HepG2 (cell line): ENCODE measurements at regions not wholly inside any gene's neighbourhood (a gene's known extent, or its start where the extent isn't known, plus 50 kb on each side); places are given as distances from the start of the nearest gene placed in this dataset.

ENCODE experiments used
- CEBPG ChIP-seq: IDR thresholded peaks from 2 replicates; pipeline ENCODE4 v1.6.1; 2016
- CENPX ChIP-seq: sonication (generic); formaldehyde crosslinking; IDR thresholded peaks from 2 replicates; pipeline ENCODE4 v1.9.0; 2021; ENCODE audit warnings: mild to moderate bottlenecking, missing genetic modification reagents, moderate library complexity
- GLI4 ChIP-seq: sonication (generic); formaldehyde crosslinking; IDR thresholded peaks from 2 replicates; pipeline ENCODE4 v1.5.1; 2020; ENCODE audit warnings: missing genetic modification reagents, mild to moderate bottlenecking, moderate library complexity, borderline replicate concordance
- KAT7 ChIP-seq: IDR thresholded peaks from 2 replicates; pipeline ENCODE4 v1.6.1; 2018; ENCODE audit warnings: borderline replicate concordance, missing compliant biosample characterization
- MIXL1 ChIP-seq: IDR thresholded peaks from 2 replicates; pipeline ENCODE4 v1.6.1; 2016
- MTA1 ChIP-seq: sonication (generic); formaldehyde crosslinking; IDR thresholded peaks from 2 replicates; pipeline ENCODE4 v1.4.0; 2020; ENCODE audit warnings: missing genetic modification reagents, mild to moderate bottlenecking, borderline replicate concordance
- MTF2 ChIP-seq: sonication (generic); formaldehyde crosslinking; IDR thresholded peaks from 2 replicates; pipeline ENCODE4 v1.5.0; 2020; ENCODE audit warnings: missing genetic modification reagents, borderline replicate concordance
- NBN ChIP-seq: fragments of 450-650 bp; conservative IDR thresholded peaks from 2 replicates; pipeline ENCODE4 v1.6.1; 2017
- NFYB ChIP-seq: sonication (generic); formaldehyde crosslinking; IDR thresholded peaks from 2 replicates; pipeline ENCODE4 v1.4.0; 2020; ENCODE audit warnings: missing genetic modification reagents
- NR1H2 ChIP-seq: sonication (generic); formaldehyde crosslinking; IDR thresholded peaks from 2 replicates; pipeline ENCODE4 v1.8.1; 2022; ENCODE audit warnings: low read depth, missing genetic modification reagents, borderline replicate concordance
- NR2F2 ChIP-seq: IDR thresholded peaks from 2 replicates; pipeline ENCODE4 v1.6.1; 2012; ENCODE audit warnings: low read depth, inconsistent platforms, borderline replicate concordance
- PITX1 ChIP-seq: sonication (generic); formaldehyde crosslinking; IDR thresholded peaks from 2 replicates; pipeline ENCODE4 v1.5.1; 2020; ENCODE audit warnings: mild to moderate bottlenecking, missing genetic modification reagents
- POGZ ChIP-seq: sonication (generic); formaldehyde crosslinking; IDR thresholded peaks from 2 replicates; pipeline ENCODE4 v1.4.0; 2020; ENCODE audit warnings: mild to moderate bottlenecking, missing genetic modification reagents
- SALL1 ChIP-seq: sonication (generic); formaldehyde crosslinking; IDR thresholded peaks from 2 replicates; pipeline ENCODE4 v1.8.0; 2022; ENCODE audit warnings: mild to moderate bottlenecking, missing genetic modification reagents
- SIX1 ChIP-seq: sonication (generic); formaldehyde crosslinking; IDR thresholded peaks from 2 replicates; pipeline ENCODE4 v1.4.0; 2020; ENCODE audit warnings: missing genetic modification reagents, borderline replicate concordance
- SMAD3 ChIP-seq: sonication (generic); formaldehyde crosslinking; IDR thresholded peaks from 2 replicates; pipeline ENCODE4 v1.4.0; 2020; ENCODE audit warnings: missing genetic modification reagents
- YY1 ChIP-seq: IDR thresholded peaks from 2 replicates; pipeline ENCODE4 v1.6.1; 2011; ENCODE audit warnings: low read length, low read depth, moderate library complexity, mild to moderate bottlenecking; ENCODE audit not compliant: insufficient read depth, insufficient replicate concordance
- ZFP1 ChIP-seq: IDR thresholded peaks from 2 replicates; pipeline ENCODE4 v1.6.1; 2016
- ZNF224 ChIP-seq: sonication (generic); formaldehyde crosslinking; IDR thresholded peaks from 2 replicates; pipeline ENCODE4 v1.5.0; 2020; ENCODE audit warnings: mild to moderate bottlenecking, missing genetic modification reagents
- ZNF24 ChIP-seq: fragments of 450-650 bp; IDR thresholded peaks from 2 replicates; pipeline ENCODE4 v1.6.1; 2017; ENCODE audit warnings: antibody characterized with exemption, mild to moderate bottlenecking
- ZNF414 ChIP-seq: sonication (generic); formaldehyde crosslinking; IDR thresholded peaks from 2 replicates; pipeline ENCODE4 v1.5.0; 2020; ENCODE audit warnings: missing genetic modification reagents
- ZNF570 ChIP-seq: sonication (generic); formaldehyde crosslinking; IDR thresholded peaks from 2 replicates; pipeline ENCODE4 v1.4.0; 2020; ENCODE audit warnings: mild to moderate bottlenecking, missing genetic modification reagents, borderline replicate concordance
- ZNF709 ChIP-seq: sonication (generic); formaldehyde crosslinking; IDR thresholded peaks from 2 replicates; pipeline ENCODE4 v1.5.0; 2020; ENCODE audit warnings: mild to moderate bottlenecking, missing genetic modification reagents
- ZNF816 ChIP-seq: sonication (generic); formaldehyde crosslinking; IDR thresholded peaks from 2 replicates; pipeline ENCODE4 v1.8.0; 2022; ENCODE audit warnings: missing genetic modification reagents, mild to moderate bottlenecking, borderline replicate concordance
- ZSCAN12 ChIP-seq: sonication (generic); formaldehyde crosslinking; IDR thresholded peaks from 2 replicates; pipeline ENCODE4 v1.9.0; 2021; ENCODE audit warnings: mild to moderate bottlenecking, missing genetic modification reagents
- ZSCAN31 ChIP-seq: sonication (generic); formaldehyde crosslinking; IDR thresholded peaks from 2 replicates; pipeline ENCODE4 v1.5.0; 2020; ENCODE audit warnings: low read depth, mild to moderate bottlenecking, missing genetic modification reagents
- TF ChIP-seq, protein P1 (sequence below): sonication (generic); formaldehyde crosslinking; IDR thresholded peaks from 2 replicates; pipeline ENCODE4 v1.5.0; 2020; ENCODE audit warnings: mild to moderate bottlenecking, low read depth, missing genetic modification reagents, borderline replicate concordance
- TF ChIP-seq, protein P2 (sequence below): sonication (generic); formaldehyde crosslinking; IDR thresholded peaks from 2 replicates; pipeline ENCODE4 v1.4.0; 2020; ENCODE audit warnings: missing genetic modification reagents
- TF ChIP-seq, protein P3 (sequence below): IDR thresholded peaks from 2 replicates; pipeline ENCODE4 v1.6.1; 2016; ENCODE audit warnings: missing compliant biosample characterization, missing genetic modification reagents, borderline replicate concordance

DNA sequence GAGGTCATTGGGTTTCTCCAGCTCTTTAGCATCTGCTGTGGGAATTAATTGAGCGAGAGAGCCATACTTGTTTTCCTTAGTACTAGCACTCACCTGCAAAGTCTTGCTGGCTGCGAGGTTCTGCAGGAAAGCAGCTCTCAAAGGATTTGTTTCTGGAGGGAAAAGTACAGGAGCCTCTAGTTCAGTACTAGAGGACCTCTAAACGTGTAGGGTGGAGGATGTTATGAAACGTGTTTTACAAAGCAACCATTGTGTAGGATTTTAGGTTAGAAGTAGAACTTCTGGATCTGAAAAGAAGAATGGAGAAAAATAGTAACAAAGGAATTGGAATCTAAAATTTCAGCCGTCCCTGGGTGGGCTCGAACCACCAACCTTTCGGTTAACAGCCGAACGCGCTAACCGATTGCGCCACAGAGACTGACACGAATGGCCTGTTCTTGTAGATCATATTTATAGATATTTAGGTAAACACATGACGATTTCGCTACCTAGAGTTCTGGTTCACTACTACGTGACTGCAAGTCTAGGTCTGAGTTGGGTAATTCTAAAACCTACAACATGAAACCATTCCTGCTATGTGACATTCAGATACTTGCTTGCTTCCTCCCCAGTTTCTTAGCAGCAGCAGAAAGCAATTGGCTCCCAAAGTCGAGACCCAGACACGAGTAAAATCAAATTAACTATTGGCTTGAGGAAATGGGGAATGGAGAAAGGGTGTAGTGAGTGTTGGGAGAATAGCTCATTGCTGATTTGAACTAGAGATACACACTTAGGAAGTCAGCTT is 60.2 kb upstream of the CFAP126 start (continued):
- TF ChIP-seq, protein P1, sequence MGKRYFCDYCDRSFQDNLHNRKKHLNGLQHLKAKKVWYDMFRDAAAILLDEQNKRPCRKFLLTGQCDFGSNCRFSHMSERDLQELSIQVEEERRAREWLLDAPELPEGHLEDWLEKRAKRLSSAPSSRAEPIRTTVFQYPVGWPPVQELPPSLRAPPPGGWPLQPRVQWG (CRISPR knock-in tag): no peak
- no peak for TF ChIP-seq MTA1 (CRISPR knock-in tag)
- TF ChIP-seq SIX1: no peak
- peak; percentile 97 for TF ChIP-seq ZNF24
- TF ChIP-seq POGZ (CRISPR knock-in tag): no peak
- TF ChIP-seq NR1H2 (CRISPR knock-in tag): no peak
- peak; percentile 47; the same call in 1 of the 2 replicates for TF ChIP-seq ZNF414 (CRISPR knock-in tag)
- TF ChIP-seq YY1: peak; percentile 18
- TF ChIP-seq, protein P2, sequence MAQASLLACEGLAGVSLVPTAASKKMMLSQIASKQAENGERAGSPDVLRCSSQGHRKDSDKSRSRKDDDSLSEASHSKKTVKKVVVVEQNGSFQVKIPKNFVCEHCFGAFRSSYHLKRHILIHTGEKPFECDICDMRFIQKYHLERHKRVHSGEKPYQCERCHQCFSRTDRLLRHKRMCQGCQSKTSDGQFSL (CRISPR knock-in tag): no peak
- TF ChIP-seq SALL1 (CRISPR knock-in tag): peak; percentile 92
- no peak for TF ChIP-seq PITX1 (CRISPR knock-in tag)
- TF ChIP-seq ZNF816 (CRISPR knock-in tag): no peak
- no peak for TF ChIP-seq ZNF224 (CRISPR knock-in tag)
- no peak for TF ChIP-seq ZNF709 (CRISPR knock-in tag)
- TF ChIP-seq, protein P3, sequence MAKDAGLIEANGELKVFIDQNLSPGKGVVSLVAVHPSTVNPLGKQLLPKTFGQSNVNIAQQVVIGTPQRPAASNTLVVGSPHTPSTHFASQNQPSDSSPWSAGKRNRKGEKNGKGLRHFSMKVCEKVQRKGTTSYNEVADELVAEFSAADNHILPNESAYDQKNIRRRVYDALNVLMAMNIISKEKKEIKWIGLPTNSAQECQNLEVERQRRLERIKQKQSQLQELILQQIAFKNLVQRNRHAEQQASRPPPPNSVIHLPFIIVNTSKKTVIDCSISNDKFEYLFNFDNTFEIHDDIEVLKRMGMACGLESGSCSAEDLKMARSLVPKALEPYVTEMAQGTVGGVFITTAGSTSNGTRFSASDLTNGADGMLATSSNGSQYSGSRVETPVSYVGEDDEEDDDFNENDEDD (CRISPR knock-in tag): no peak
- TF ChIP-seq MTF2 (CRISPR knock-in tag): no peak
- no peak for TF ChIP-seq NFYB (CRISPR knock-in tag)
- TF ChIP-seq ZNF570 (CRISPR knock-in tag): no peak
- 0 out of 2 replicates have a peak, but pooled peaks have one; percentile 42 for TF ChIP-seq ZFP1 (CRISPR knock-in tag)
- TF ChIP-seq NBN: no peak
- 0 out of 2 replicates have a peak, but pooled peaks have one; percentile 17 for TF ChIP-seq MIXL1
- TF ChIP-seq ZSCAN31: no peak
- peak; percentile 84; the same call in 1 of the 2 replicates for TF ChIP-seq SMAD3 (CRISPR knock-in tag)
- peak; percentile 45; the same call in 1 of the 2 replicates for TF ChIP-seq NR2F2
- peak; percentile 93 for TF ChIP-seq CEBPG (CRISPR knock-in tag)
- 0 out of 2 replicates have a peak, but pooled peaks have one; percentile 13 for TF ChIP-seq GLI4
- no peak for TF ChIP-seq CENPX (CRISPR knock-in tag)
- TF ChIP-seq ZSCAN12 (CRISPR knock-in tag): no peak
- TF ChIP-seq KAT7 (CRISPR knock-in tag): no peak
